Mucosa of descending colon (tissue), 3 donors: ENCODE measurements at regions not wholly inside any gene's neighbourhood (a gene's known extent, or its start where the extent isn't known, plus 50 kb on each side); places are given as distances from the start of the nearest gene placed in this dataset.

Source experiments
- ATAC-seq: fragments of 200-7000 bp; cut with Tn5 transposase; one replicate; pipeline ENCODE4 v1.9.1; 2020; ENCODE audit warnings: mild to moderate bottlenecking, moderate library complexity
- DNase-seq, 3 donors: peaks; one replicate each; pipeline ENCODE4 v3.0.0-alpha.2; 2020
- H3K36me3 ChIP-seq: fragments of 200-600 bp; one replicate; pipeline ENCODE4 v1.8.0; 2021; ENCODE audit warnings: low read depth, mild to moderate bottlenecking
- H3K4me1 ChIP-seq: fragments of 200-600 bp; one replicate; pipeline ENCODE4 v1.8.0; 2021; ENCODE audit warnings: low read depth, mild to moderate bottlenecking
- H3K4me3 ChIP-seq: fragments of 200-600 bp; one replicate; pipeline ENCODE4 v1.8.0; 2021; ENCODE audit warnings: mild to moderate bottlenecking
- H3K9me3 ChIP-seq: fragments of 200-600 bp; one replicate; pipeline ENCODE4 v1.8.0; 2021; ENCODE audit warnings: mild to moderate bottlenecking
- intact Hi-C, 2 donors: fragments of 100-400 bp; cut with DNase I in 1 of 2; cut with micrococcal nuclease in 1 of 2; formaldehyde crosslinking; loops; one replicate each; pipeline versions ENCODE4 v1.11.0 to v1.11.1; 2022; cut with DNase I, micrococcal nuclease
- TF ChIP-seq, protein P1 (sequence below): fragments of 200-600 bp; IDR thresholded peaks from one replicate; pipeline ENCODE4 v1.8.0; 2022; ENCODE audit warnings: antibody characterized with exemption, mild to moderate bottlenecking
- donor health status: DM: no; HTN: no; CAD: no; lungs with moderate emphysema.
- donor health status: DM: no; HTN: no; CAD: no.
- donor health status: DM: no; HTN: yes; CAD: no.

GRCh38 chr1:200248541-200248940, 161.3 kb downstream of the ZNF281 start:
- no peaks in the 10 kb centered on the region for H3K4me1 ChIP-seq
- no peaks in the 10 kb centered on the region for H3K9me3 ChIP-seq
- TF ChIP-seq, protein P1, sequence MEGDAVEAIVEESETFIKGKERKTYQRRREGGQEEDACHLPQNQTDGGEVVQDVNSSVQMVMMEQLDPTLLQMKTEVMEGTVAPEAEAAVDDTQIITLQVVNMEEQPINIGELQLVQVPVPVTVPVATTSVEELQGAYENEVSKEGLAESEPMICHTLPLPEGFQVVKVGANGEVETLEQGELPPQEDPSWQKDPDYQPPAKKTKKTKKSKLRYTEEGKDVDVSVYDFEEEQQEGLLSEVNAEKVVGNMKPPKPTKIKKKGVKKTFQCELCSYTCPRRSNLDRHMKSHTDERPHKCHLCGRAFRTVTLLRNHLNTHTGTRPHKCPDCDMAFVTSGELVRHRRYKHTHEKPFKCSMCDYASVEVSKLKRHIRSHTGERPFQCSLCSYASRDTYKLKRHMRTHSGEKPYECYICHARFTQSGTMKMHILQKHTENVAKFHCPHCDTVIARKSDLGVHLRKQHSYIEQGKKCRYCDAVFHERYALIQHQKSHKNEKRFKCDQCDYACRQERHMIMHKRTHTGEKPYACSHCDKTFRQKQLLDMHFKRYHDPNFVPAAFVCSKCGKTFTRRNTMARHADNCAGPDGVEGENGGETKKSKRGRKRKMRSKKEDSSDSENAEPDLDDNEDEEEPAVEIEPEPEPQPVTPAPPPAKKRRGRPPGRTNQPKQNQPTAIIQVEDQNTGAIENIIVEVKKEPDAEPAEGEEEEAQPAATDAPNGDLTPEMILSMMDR: no peak
- DNase-seq: no peak
- H3K4me3 ChIP-seq: no peak overlapping the region
- H3K36me3 ChIP-seq: no peaks in the 10 kb centered on the region
- intact Hi-C loops: no loop called here
- ATAC-seq: no peak

GRCh38 chr1:200247518-200247917, 162.3 kb downstream of the ZNF281 start:
- peaks cover 3% of the 10 kb centered on the region for H3K4me1 ChIP-seq
- TF ChIP-seq, protein P1: no peak
- H3K36me3 ChIP-seq: no peaks in the 10 kb centered on the region
- DNase-seq: no peak
- ATAC-seq: no peak
- H3K9me3 ChIP-seq: no peaks in the 10 kb centered on the region
- H3K4me3 ChIP-seq: no peak overlapping the region
- intact Hi-C loops: no loop called here

DNA sequence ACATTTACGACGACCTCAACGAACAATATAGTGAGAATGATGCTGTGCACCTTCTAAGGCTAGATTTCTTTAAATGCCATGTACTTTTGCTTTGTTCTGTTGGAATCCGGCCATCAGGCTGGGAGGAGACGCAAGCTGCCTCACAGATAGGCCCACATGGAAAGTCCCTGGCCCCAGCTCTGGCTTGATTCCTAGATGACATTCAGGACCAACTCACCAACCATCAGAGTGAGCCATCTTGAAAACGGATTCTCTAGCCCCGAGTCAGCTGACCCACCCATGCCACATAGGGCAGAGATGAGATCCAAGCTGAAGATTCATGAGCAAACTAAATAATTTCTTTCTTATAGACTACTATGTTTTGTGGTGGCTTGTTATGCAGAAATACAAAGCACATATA, 164.4 kb downstream of the ZNF281 start:
- intact Hi-C loops: no loop called here
- DNase-seq (no peak), ATAC-seq (no peak)
- no peak overlapping the region for H3K4me3 ChIP-seq
- H3K9me3 ChIP-seq: no peaks in the 10 kb centered on the region
- TF ChIP-seq, protein P1: no peak
- H3K4me1 ChIP-seq: peaks cover 3% of the 10 kb centered on the region
- H3K36me3 ChIP-seq: no peaks in the 10 kb centered on the region

DNA sequence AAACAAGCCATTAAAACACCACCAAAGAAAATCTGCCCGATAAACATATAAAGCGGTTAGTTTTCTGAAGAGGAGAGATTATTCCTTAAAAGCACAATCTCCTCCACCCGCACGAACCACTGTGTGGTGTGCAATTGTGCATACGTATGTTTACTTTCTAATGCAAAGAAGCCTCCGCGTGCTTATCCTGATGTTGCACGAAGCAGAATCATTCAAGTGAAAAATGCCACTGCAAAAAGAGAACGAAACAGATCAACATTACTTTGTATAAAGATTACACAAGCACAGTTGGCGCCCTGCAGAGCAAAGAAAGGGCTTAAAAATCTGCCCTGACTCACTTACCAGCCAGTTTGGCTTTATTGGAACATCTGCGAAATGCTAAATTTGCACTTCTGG, 166.8 kb downstream of the ZNF281 start:
- Histone ChIP-seq H3K9me3 (no peaks in the 10 kb centered on the region), H3K36me3 (no peaks in the 10 kb centered on the region), H3K4me3 (no peak overlapping the region), H3K4me1 (peaks cover 3% of the 10 kb centered on the region)
- TF ChIP-seq, protein P1: no peak
- no peak for DNase-seq
- intact Hi-C loops: no loop called here
- ATAC-seq: no peak

- H3K4me1 ChIP-seq: peaks cover 3% of the 10 kb centered on the region
- TF ChIP-seq, protein P1: no peak
- intact Hi-C loops: no loop called here
- DNase-seq: peak in 1 of 3 donors; percentile 16
- no peak for ATAC-seq
- no peaks in the 10 kb centered on the region for H3K36me3 ChIP-seq
- no peak overlapping the region for H3K4me3 ChIP-seq
- H3K9me3 ChIP-seq: no peaks in the 10 kb centered on the region
Observed at GRCh38 chr1:200242110-200243041, 167.5 kb downstream of the ZNF281 start.
